ENCODE measurements at regions not wholly inside any gene's neighbourhood (a gene's known extent, or its start where the extent isn't known, plus 50 kb on each side); places are given as distances from the start of the nearest gene placed in this dataset.

- TF ChIP-seq, protein P1, sequence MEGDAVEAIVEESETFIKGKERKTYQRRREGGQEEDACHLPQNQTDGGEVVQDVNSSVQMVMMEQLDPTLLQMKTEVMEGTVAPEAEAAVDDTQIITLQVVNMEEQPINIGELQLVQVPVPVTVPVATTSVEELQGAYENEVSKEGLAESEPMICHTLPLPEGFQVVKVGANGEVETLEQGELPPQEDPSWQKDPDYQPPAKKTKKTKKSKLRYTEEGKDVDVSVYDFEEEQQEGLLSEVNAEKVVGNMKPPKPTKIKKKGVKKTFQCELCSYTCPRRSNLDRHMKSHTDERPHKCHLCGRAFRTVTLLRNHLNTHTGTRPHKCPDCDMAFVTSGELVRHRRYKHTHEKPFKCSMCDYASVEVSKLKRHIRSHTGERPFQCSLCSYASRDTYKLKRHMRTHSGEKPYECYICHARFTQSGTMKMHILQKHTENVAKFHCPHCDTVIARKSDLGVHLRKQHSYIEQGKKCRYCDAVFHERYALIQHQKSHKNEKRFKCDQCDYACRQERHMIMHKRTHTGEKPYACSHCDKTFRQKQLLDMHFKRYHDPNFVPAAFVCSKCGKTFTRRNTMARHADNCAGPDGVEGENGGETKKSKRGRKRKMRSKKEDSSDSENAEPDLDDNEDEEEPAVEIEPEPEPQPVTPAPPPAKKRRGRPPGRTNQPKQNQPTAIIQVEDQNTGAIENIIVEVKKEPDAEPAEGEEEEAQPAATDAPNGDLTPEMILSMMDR (IDR thresholded peaks at IDR 0.05), result no peak
- no peak for TF ChIP-seq IRF3 (IDR thresholded peaks at IDR 0.05; ENCODE audit: low read depth, low read length)
- TF ChIP-seq TAF1 (IDR thresholded peaks at IDR 0.05; ENCODE audit: borderline replicate concordance, low read depth, low read length), result no peak
- TF ChIP-seq YY1 (IDR thresholded peaks at IDR 0.05; ENCODE audit: low read depth), result no peak
- TF ChIP-seq RFX5 (IDR thresholded peaks at IDR 0.05; ENCODE audit: low read length), result no peak
- no peak for TF ChIP-seq EP300 (IDR thresholded peaks at IDR 0.05; ENCODE audit: borderline replicate concordance in 1 of 2, low read depth in 1 of 2, low read length in 1 of 2)
Measured at GRCh38 chr4:57854748-57855147, 744.6 kb upstream of the IGFBP7 start.

Measured in SK-N-SH (cell line).